Psoas muscle (tissue), 7 donors: ENCODE measurements at regions not wholly inside any gene's neighbourhood (a gene's known extent, or its start where the extent isn't known, plus 50 kb on each side); places are given as distances from the start of the nearest gene placed in this dataset.

Source experiments
- ATAC-seq, 4 donors: fragments of 200-7000 bp; cut with Tn5 transposase; one replicate each; pipeline ENCODE4 v1.9.1; 2020; ENCODE audit warnings: moderate library complexity in 3 of 4, mild to moderate bottlenecking in 2 of 4
- DNase-seq, 2 donors: peaks; one replicate each; pipeline ENCODE4 v3.0.0-alpha.2; 2020
- H3K27ac ChIP-seq: fragments of 200-600 bp; one replicate; pipeline ENCODE4 v1.8.0; 2022
- H3K27me3 ChIP-seq, 3 donors: fragments of 200-600 bp in 1 of 3; one replicate each; pipeline versions ENCODE4 v1.6.1 to v1.8.0; 2013 to 2022; ENCODE audit warnings: low read length in 2 of 3, mild to moderate bottlenecking in 2 of 3, moderate library complexity in 1 of 3; ENCODE audit not compliant: insufficient read depth in 3 of 3
- H3K36me3 ChIP-seq, 2 donors: fragments of 200-600 bp in 1 of 2; one replicate each; pipeline versions ENCODE4 v1.6.1 to v1.8.0; 2013 to 2022; ENCODE audit warnings: low read depth in 1 of 2, mild to moderate bottlenecking in 1 of 2, moderate library complexity in 1 of 2; ENCODE audit not compliant: insufficient read depth in 1 of 2
- H3K4me1 ChIP-seq: fragments of 200-600 bp; one replicate; pipeline ENCODE4 v1.8.0; 2022
- H3K4me3 ChIP-seq: fragments of 200-600 bp; one replicate; pipeline ENCODE4 v1.8.0; 2022; ENCODE audit warnings: mild to moderate bottlenecking
- H3K9me3 ChIP-seq: fragments of 200-600 bp; one replicate; pipeline ENCODE4 v1.8.0; 2022
- CTCF ChIP-seq: fragments of 200-600 bp; IDR thresholded peaks from one replicate; pipeline ENCODE4 v1.8.0; 2022; ENCODE audit warnings: antibody characterized with exemption
- WGBS, 3 donors: extraction: QIAGEN DNeasy Blood & Tissue Kit; methylation state at CpG; one replicate each; pipeline versions ENCODE4 v1.1.6 to v1.1.7; 2013; 5-methylcytosine and 5-hydroxymethylcytosine counted together
- intact Hi-C, 2 donors: fragments of 100-400 bp; cut with DNase I; formaldehyde crosslinking; loops; one replicate each; pipeline versions ENCODE4 v1.11.0 to v1.14.2; 2022
- donor health status: healthy with polysubstance abuse.
- donor health status: DM: no; HTN: no; CAD: no; lungs with moderate emphysema.
- donor health status: Bipolar disorder and iron deficiency.
- donor health status: healthy.
- donor health status: DM: yes; HTN: yes; CAD: no.
- donor health status: DM: no; HTN: no; CAD: no.
- donor health status: DM: yes; HTN: yes; CAD: no.

GRCh38 chr4:32429151-32429550 lies 1709.0 kb downstream of the PCDH7 start:
- Histone ChIP-seq H3K4me3 (no peak overlapping the region), H3K4me1 (no peaks in the 10 kb centered on the region), H3K27me3 (no peaks in the 10 kb centered on the region), H3K36me3 (no peaks in the 10 kb centered on the region), H3K9me3 (no peaks in the 10 kb centered on the region), H3K27ac (no peak overlapping the region)
- intact Hi-C loops = no loop called here
- no peak for TF ChIP-seq CTCF
- DNase-seq (no peak), ATAC-seq (no peak)
- WGBS, 3 donors = 66 to 72% (median 71%) methylated on average over 2 of the region's 2 CpGs

GRCh38 chr4:32435308-32435707 lies 1715.1 kb downstream of the PCDH7 start:
- ATAC-seq (no peak), DNase-seq (no peak)
- Histone ChIP-seq H3K27me3 (no peaks in the 10 kb centered on the region), H3K27ac (no peak overlapping the region), H3K4me3 (no peak overlapping the region), H3K36me3 (no peaks in the 10 kb centered on the region), H3K9me3 (no peaks in the 10 kb centered on the region), H3K4me1 (no peaks in the 10 kb centered on the region)
- intact Hi-C loops = no loop called here
- WGBS, 3 donors = 63 to 74% (median 66%) methylated on average over 2 of the region's 2 CpGs
- no peak for TF ChIP-seq CTCF

- no peaks in the 10 kb centered on the region for H3K9me3 ChIP-seq
Measured at GRCh38 chr4:32436816-32437215, 1716.6 kb downstream of the PCDH7 start.

GRCh38 chr4:32440391-32440790 lies 1720.2 kb downstream of the PCDH7 start:
- H3K4me1 ChIP-seq = no peaks in the 10 kb centered on the region
- no peak overlapping the region for H3K4me3 ChIP-seq
- no peaks in the 10 kb centered on the region for H3K36me3 ChIP-seq
- no peaks in the 10 kb centered on the region for H3K9me3 ChIP-seq
- ATAC-seq = no peak
- WGBS, 3 donors = 60 to 69% (median 63%) methylated on average over 3 of the region's 3 CpGs
- intact Hi-C loops = no loop called here
- no peaks in the 10 kb centered on the region for H3K27me3 ChIP-seq
- DNase-seq = no peak
- no peak for TF ChIP-seq CTCF
- H3K27ac ChIP-seq = no peak overlapping the region

More at GRCh38 chr4:32436816-32437215, 1716.6 kb downstream of the PCDH7 start:
- intact Hi-C loops = no loop called here
- Histone ChIP-seq H3K4me1 (no peaks in the 10 kb centered on the region), H3K27me3 (no peaks in the 10 kb centered on the region), H3K4me3 (no peak overlapping the region), H3K27ac (no peak overlapping the region), H3K36me3 (no peaks in the 10 kb centered on the region)
- no peak for ATAC-seq
- 73 to 74% (median 73%) methylated on average over 3 of the region's 3 CpGs for WGBS, 3 donors
- TF ChIP-seq CTCF = no peak
- no peak for DNase-seq

- 90 to 100% (median 92%) methylated on average over 1 of the region's 1 CpG for WGBS, 3 donors
- Histone ChIP-seq H3K36me3 (no peaks in the 10 kb centered on the region), H3K4me3 (no peak overlapping the region), H3K27me3 (no peaks in the 10 kb centered on the region), H3K4me1 (no peaks in the 10 kb centered on the region), H3K9me3 (no peaks in the 10 kb centered on the region), H3K27ac (no peak overlapping the region)
- DNase-seq = no peak
- no peak for ATAC-seq
- intact Hi-C loops = no loop called here
- TF ChIP-seq CTCF = no peak
Measured at GRCh38 chr4:32454482-32454881, 1734.3 kb downstream of the PCDH7 start.
